ENCODE measurements at regions not wholly inside any gene's neighbourhood (a gene's known extent, or its start where the extent isn't known, plus 50 kb on each side); places are given as distances from the start of the nearest gene placed in this dataset.
"Not testable (repeated sequence)": the region's sequence is repeated elsewhere in the genome, so short reads cannot be mapped to it uniquely, and the experiment has no call there.

GRCh38 chr7:28330384-28331070, 81.8 kb upstream of the CREB5 start:
- DNase-seq, result no peak

GRCh38 chr7:28332046-28332445, 80.3 kb upstream of the CREB5 start:
- no peak for DNase-seq

DNA sequence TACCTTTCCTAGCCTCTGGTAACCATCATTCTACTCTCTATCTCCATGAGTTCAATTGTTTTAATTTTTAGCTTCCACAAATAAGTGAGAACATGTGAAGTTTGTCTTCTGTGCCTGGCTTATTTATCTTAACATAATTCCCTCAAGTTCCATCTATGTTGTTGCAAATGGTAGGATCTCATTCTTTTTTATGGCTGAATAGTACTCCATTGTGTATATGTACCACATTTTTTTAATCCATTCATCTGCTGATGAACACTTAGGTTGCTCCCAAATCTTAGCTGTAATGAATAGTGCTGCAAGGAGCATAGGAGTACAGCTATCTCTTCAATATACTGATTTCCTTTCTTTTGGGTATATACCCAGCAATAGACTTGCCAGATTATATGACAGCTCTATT, 78.8 kb upstream of the CREB5 start:
- not testable (repeated sequence) for DNase-seq

DNA sequence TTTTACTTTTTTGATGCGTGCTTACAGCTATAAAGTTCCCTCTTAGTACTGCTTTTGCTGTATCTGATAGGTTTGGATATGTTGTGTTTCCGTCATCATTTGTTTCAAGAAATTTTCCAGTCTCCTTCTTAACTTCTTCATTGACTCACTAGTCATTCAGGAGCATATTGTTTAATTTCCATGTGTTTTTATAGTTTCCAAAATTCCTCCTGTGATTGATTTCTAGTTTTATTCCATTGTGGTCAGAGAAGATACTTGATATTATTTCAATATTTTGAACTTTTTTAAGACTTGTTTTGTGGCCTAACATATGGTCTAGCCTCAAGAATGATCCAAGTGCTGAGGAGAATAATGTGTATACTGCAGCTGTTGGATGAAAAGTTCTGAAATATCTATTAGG, 75.5 kb upstream of the CREB5 start:
- no peak for DNase-seq

DNA sequence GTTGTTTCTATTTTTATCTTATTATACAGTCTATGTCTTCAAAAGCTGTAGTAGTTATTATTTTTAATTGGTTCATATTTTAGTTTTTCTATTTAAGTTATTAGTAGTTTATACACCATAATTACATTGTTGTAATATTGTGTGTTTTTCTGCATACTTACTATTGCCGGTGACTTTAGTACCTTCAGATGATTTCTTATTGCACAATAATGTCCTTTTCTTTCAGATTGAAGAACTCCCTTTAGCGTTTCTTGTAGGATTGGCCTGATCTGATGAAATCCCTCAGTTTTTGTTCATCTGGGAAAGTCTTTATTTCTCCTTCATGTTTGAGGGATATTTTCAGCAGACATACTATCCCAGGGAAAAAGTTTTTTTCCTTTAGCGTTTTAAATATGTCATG, 74.3 kb upstream of the CREB5 start:
- no peak for DNase-seq

GRCh38 chr7:28343462-28343861, 68.9 kb upstream of the CREB5 start:
- DNase-seq, result no peak

GRCh38 chr7:28346256-28346655, 66.1 kb upstream of the CREB5 start:
- DNase-seq, result no peak

GRCh38 chr7:28346676-28347363, 65.5 kb upstream of the CREB5 start:
- no peak for DNase-seq

DNA sequence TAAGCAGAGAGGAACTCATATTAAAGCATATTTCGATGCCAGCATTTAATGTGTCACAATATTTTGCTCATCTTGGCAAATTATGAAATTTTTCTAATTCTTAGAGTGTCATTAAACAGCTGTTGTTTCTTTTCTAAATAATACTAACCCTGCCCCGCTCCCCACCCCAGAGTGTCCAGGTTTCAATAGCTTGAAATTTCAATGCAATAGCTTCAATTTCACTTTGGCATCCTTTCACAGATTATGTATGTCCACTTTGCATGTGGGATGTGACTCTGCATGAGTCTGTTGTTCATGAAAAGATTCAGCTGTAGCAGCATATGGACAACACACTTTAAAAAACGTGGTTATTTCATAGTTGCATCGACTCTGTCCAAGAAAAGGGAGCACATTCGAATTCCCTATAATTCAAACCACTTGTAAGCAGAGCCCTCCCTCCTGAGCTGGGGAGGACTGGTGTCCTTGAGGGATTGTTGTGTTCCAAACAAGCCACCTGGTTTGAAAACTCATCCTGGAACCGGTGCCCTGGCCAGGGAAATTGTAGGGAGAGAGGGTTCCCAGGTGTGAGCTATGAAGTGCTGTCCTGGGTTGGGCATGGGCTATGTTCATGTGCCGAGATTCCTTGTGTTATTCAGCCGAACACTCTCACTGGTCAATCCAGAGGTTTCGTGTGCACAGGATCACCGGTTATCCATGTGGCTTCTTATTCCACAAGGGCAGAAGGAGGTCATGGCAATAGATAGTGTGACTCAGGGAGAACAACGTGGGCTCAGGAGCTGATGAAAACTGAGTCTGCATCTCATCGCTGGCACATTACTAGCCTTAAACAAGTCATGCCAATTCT, 64.6 kb upstream of the CREB5 start:
- DNase-seq, result no peak

- no peak for DNase-seq
Observed at GRCh38 chr7:28348636-28349035, 63.7 kb upstream of the CREB5 start.

GRCh38 chr7:28349637-28350036, 62.7 kb upstream of the CREB5 start:
- DNase-seq, result peak; percentile 41

DNA sequence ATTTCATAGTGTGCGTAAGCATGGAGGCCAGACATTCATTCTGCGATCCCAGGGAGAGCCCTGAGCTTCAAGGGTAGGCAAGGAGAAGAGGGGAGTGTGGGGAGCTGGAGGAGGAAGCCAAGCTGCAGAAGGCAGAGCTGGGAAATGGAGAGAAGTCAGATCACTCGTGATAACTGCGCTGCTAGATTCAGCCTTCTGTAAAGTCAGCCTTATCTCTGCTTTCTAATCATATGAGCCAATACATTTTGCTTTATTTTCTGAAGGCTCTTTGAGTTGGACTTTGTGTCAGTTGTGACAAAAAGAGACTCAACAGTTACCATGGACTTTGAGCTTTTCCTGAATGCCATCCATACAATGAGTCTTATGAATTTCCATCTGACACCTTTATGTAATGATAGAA, 61.7 kb upstream of the CREB5 start:
- DNase-seq, result no peak

DNA sequence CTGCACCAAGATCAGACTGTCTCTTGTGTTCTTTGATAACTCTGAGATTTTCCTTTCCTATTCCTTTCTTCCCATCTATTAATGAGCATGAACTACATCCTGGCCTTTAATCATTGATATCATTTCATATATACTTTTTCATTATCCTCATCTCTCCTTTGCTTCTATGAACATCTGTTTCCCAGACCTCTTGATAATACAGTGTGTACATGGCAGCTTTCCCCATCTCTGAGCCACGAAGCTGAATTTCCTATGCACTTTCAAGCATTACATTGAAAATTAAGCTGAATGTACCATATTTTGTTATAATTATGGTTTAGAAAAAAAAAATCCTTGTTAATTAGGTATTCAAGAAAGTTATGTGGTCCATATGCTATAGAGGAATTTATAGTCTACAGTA, 60.9 kb upstream of the CREB5 start:
- no peak for DNase-seq

- peak; percentile 24 for DNase-seq
Observed at GRCh38 chr7:28354601-28355402, 57.5 kb upstream of the CREB5 start.

DNA sequence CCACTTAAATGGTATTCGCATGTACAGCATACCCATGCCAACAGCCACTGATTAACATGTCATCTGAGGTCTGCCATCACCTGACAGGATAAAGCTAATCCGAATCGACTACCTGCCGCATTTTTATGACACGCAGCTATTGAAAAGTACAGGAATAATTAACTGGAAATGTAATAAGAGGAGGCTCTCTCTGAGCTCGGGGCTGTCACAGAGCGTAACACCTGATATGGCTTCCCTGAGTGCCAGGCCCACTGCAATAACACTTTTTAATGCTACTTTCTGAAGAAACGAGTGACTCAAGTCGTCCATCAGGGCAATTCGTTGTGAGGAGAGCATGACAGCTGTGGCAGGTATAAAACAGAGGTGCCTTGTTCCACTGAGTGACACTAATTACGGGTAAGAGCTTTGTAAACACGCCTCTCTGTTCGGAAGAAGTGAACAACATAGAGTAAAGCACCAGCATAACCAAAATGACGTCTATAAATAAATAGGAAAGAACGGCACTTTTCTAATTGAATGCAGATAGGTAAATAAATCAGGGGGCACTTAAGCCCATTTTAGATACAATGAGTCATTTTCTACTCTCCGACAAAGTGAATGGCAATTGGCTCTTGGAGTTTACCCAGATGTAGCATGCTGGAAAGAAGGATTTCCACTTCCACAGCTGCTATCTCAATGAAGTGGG, 56.5 kb upstream of the CREB5 start:
- DNase-seq, result peak; percentile 88

- DNase-seq, result peak; percentile 29
Observed at GRCh38 chr7:28356619-28357018, 55.7 kb upstream of the CREB5 start.

DNA sequence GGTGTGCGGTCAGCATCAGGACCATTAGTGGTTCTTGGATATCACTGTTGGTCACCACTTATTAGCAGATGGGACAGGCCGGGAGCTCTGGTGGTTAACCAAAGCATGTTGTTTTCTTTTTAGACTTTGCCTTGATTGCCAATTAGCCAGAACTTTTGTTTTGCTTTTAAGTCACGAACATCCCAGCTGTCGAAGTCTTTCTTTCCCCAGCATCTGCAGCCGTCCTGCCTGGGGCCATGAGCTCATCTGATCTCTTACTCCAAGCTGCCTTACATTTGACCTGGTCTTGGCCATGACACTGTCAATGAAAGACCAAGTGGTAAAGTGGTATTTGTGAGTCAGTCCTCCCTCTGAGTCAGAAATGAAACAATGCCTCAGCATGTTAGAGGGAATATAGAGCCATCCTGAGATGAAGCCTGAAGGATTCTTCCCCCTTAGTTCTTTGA, 53.9 kb upstream of the CREB5 start:
- no peak for DNase-seq

DNA sequence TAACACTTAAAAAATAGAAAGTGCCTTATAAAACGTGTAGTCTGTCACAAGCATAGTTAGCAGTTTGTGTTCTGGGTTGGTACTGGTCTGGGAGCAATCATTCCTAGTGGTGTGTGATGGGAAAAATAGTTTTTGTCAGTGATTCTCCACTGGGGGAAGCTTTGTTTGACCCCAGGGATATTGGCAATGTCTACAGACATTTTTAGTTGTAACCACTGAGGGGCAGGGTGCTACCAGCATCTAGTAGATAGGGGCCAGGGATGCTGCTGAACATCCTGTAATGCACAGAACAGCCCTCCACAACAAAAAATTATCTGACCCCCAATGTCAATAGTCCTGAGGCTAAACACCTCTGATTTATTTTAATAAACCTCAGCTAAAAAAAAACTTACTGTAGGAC, 51.6 kb upstream of the CREB5 start:
- DNase-seq, result peak; percentile 10

DNA sequence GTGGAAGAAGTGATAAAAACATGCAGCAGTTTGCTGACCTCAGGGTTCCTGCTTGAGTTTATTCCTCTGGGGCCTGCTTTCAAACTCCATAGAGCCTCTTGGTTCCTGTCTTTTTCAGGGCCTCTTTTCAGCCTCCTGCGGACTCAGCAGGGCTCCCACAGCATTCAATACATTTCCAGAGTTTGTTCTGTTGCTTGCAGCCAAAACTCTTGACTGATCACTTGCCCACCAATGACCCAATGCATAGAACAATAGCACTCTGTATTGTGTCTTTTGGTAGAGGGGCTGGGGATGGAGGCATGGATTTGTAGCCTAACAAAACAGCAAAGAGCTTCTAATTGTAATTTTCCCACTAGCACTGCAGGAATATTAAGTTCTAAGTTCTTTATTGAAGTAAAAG, 50.8 kb upstream of the CREB5 start:
- no peak for DNase-seq

DNA sequence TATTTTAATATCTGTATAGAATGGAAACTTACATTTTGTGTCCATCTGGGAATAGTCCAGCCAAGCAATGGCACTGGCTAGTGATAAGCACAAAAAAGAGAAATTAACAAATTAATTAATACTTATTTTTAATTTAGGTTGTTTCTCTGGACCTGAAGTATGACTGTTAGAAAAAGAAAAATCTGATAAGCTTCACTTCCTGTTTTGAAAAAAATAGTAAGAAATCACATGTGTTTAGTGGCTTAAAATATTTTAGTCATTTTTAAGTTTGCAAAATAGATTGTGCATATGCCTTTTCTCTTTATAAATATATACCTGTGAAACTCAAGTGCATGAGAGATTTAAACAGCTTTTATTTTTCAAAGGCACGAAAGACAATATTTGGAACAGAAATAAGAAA, 50.1 kb upstream of the CREB5 start:
- DNase-seq, result no peak

Measured in NCI-H146 (cell line).